HEK293T (cell line): ENCODE measurements at regions not wholly inside any gene's neighbourhood (a gene's known extent, or its start where the extent isn't known, plus 50 kb on each side); places are given as distances from the start of the nearest gene placed in this dataset.

ENCODE experiments used
- CTCF ChIA-PET: fragments of 350-600 bp; formaldehyde crosslinking; extraction: SDS; loops from one replicate; lab custom pipeline; 2021; ENCODE audit warnings: antibody characterized with exemption, inconsistent platforms; lab: Yijun Ruan, JAX
- POLR2A ChIA-PET: fragments of 350-600 bp; formaldehyde crosslinking; extraction: SDS; loops from one replicate; lab custom pipeline; 2020; ENCODE audit warnings: antibody characterized with exemption, inconsistent platforms; lab: Yijun Ruan, JAX
- DNase-seq: peaks from one replicate; pipeline ENCODE4 v3.0.0; 2012; ENCODE audit warnings: mixed read lengths; ENCODE audit errors: extremely low spot score
- ARNT ChIP-seq: fragments of 450-650 bp; IDR thresholded peaks from 2 replicates; pipeline ENCODE4 v1.6.1; 2017; ENCODE audit warnings: mild to moderate bottlenecking
- BHLHE40 ChIP-seq: fragments of 450-650 bp; IDR thresholded peaks from 2 replicates; pipeline ENCODE4 v1.6.1; 2016; ENCODE audit warnings: mild to moderate bottlenecking, moderate library complexity, borderline replicate concordance
- CTBP1 ChIP-seq: fragments of 450-650 bp; IDR thresholded peaks from 2 replicates; pipeline ENCODE4 v1.6.1; 2016; ENCODE audit warnings: borderline replicate concordance
- ELF4 ChIP-seq: fragments of 450-650 bp; IDR thresholded peaks from 2 replicates; pipeline ENCODE4 v1.6.1; 2017; ENCODE audit warnings: antibody characterized with exemption
- FOXA1 ChIP-seq: fragments of 450-650 bp; IDR thresholded peaks from 2 replicates; pipeline ENCODE4 v1.6.1; 2016; ENCODE audit warnings: mild to moderate bottlenecking
- FOXK2 ChIP-seq: fragments of 450-650 bp; IDR thresholded peaks from 2 replicates; pipeline ENCODE4 v1.6.1; 2016; ENCODE audit warnings: mild to moderate bottlenecking
- FOXM1 ChIP-seq: fragments of 450-650 bp; IDR thresholded peaks from 2 replicates; pipeline ENCODE4 v1.6.1; 2017; ENCODE audit warnings: mild to moderate bottlenecking, borderline replicate concordance
- HDGF ChIP-seq: fragments of 450-650 bp; IDR thresholded peaks from 2 replicates; pipeline ENCODE4 v1.6.1; 2017; ENCODE audit warnings: antibody characterized with exemption, borderline replicate concordance
- L3MBTL2 ChIP-seq: fragments of 450-650 bp; conservative IDR thresholded peaks from 2 replicates; pipeline ENCODE4 v1.6.1; 2016; ENCODE audit warnings: mild to moderate bottlenecking
- LEF1 ChIP-seq: fragments of 450-650 bp; IDR thresholded peaks from 2 replicates; pipeline ENCODE4 v1.6.1; 2017; ENCODE audit warnings: mild to moderate bottlenecking, borderline replicate concordance
- NFRKB ChIP-seq: fragments of 450-650 bp; IDR thresholded peaks from 2 replicates; pipeline ENCODE4 v1.6.1; 2016; ENCODE audit warnings: mild to moderate bottlenecking, moderate library complexity
- PKNOX1 ChIP-seq: fragments of 450-650 bp; IDR thresholded peaks from 2 replicates; pipeline ENCODE4 v1.6.1; 2016
- SP1 ChIP-seq: fragments of 450-650 bp; IDR thresholded peaks from 2 replicates; pipeline ENCODE4 v1.6.1; 2017
- SUZ12 ChIP-seq: fragments of 450-650 bp; IDR thresholded peaks from 2 replicates; pipeline ENCODE4 v1.6.1; 2016; ENCODE audit warnings: mild to moderate bottlenecking
- TARDBP ChIP-seq: fragments of 450-650 bp; IDR thresholded peaks from 2 replicates; pipeline ENCODE4 v1.6.1; 2016
- ZNF384 ChIP-seq: fragments of 450-650 bp; IDR thresholded peaks from 2 replicates; pipeline ENCODE4 v1.6.1; 2016

GRCh38 chr13:106275446-106276032, 259.9 kb downstream of the EFNB2 start:
- TF ChIP-seq BHLHE40: no peak
- TF ChIP-seq HDGF: no peak
- no peak for TF ChIP-seq CTBP1
- no peak for TF ChIP-seq TARDBP
- TF ChIP-seq SUZ12: no peak
- no peak for TF ChIP-seq ELF4
- TF ChIP-seq FOXA1: no peak
- no peak for TF ChIP-seq FOXK2
- no peak for TF ChIP-seq LEF1
- TF ChIP-seq SP1: no peak
- no peak for TF ChIP-seq ZNF384
- no peak for TF ChIP-seq L3MBTL2
- TF ChIP-seq NFRKB: no peak
- TF ChIP-seq ARNT: no peak
- TF ChIP-seq FOXM1: no peak
- no peak for TF ChIP-seq PKNOX1
- ChIA-PET POLR2A (no interaction called here), CTCF (no interaction called here)
- DNase-seq: no peak

DNA sequence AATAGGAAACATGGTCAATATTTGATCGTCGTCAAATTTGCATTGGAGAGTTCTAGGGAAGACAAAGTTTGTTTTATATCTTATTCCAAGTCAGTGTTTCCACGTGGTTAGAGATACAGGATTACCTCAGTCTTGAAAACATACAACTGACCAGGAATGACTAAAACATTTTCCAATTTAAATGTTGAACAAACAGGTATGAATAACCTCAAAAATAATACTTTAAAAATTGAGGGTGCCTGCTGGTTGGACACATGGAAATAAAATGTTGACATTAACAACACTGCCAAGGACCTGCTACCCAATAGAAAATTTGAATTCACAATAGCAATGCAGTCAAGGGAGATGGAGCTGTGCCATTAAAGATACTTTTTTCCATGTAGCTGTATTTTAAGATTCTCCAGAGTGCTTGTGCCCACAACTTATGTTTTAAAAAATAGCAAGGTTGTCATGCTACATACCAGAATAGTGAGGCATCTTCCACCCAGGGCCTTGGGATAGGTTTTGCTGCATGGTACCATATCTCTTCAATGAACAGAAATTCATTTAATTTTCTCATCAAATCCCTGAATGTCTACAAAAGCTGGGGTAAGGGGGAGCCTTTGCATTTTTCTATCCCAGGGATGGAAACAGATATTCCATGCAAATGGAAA, 260.8 kb downstream of the EFNB2 start:
- CTCF ChIA-PET: interaction anchor here (0.6 kb wide), 1 partner anchor 525 kb away, joined by 3 read pairs; no protein-coding TSS in a partner anchor
- no peak for DNase-seq
- POLR2A ChIA-PET: no interaction called here
- no peak for TF ChIP-seq PKNOX1
- no peak for TF ChIP-seq BHLHE40
- TF ChIP-seq HDGF: no peak
- no peak for TF ChIP-seq ARNT

GRCh38 chr13:106263801-106264200, 271.7 kb downstream of the EFNB2 start:
- ChIA-PET POLR2A (no interaction called here), CTCF (no interaction called here)
- no peak for TF ChIP-seq CTBP1
- no peak for TF ChIP-seq PKNOX1
- TF ChIP-seq BHLHE40: no peak
- TF ChIP-seq LEF1: no peak
- no peak for TF ChIP-seq TARDBP
- TF ChIP-seq ARNT: no peak
- TF ChIP-seq FOXA1: no peak
- no peak for TF ChIP-seq SUZ12
- TF ChIP-seq NFRKB: no peak
- no peak for TF ChIP-seq ELF4
- TF ChIP-seq FOXK2: no peak
- no peak for TF ChIP-seq SP1
- TF ChIP-seq ZNF384: no peak
- TF ChIP-seq HDGF: no peak
- no peak for TF ChIP-seq FOXM1
- TF ChIP-seq L3MBTL2: no peak
- DNase-seq: no peak

GRCh38 chr13:106262886-106263285, 272.6 kb downstream of the EFNB2 start:
- ChIA-PET POLR2A (no interaction called here), CTCF (no interaction called here)
- no peak for DNase-seq
- TF ChIP-seq FOXM1: no peak
- no peak for TF ChIP-seq ARNT
- TF ChIP-seq SP1: no peak
- no peak for TF ChIP-seq BHLHE40
- no peak for TF ChIP-seq LEF1
- no peak for TF ChIP-seq CTBP1

DNA sequence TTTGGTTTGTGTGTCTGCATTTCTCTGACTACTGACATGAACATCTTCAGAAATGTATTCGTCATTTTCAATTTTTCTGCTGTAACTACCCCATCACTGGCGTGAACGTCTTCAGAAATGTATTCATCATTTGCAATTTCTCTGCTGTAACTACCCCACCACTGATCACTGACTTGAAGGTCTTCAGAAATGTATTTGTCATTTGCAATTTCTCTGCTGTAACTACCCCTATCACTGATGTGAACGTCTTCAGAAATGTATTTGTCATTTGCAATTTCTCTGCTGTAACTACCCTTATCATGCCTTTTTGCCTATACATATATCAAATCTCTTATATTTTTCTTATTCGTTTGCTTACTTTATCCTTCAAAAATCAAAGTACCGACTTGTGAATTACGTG, 274.0 kb downstream of the EFNB2 start:
- POLR2A ChIA-PET: no interaction called here
- no peak for DNase-seq
- TF ChIP-seq HDGF (no peak), L3MBTL2 (no peak), FOXM1 (no peak), ARNT (no peak), NFRKB (no peak), ZNF384 (no peak), FOXA1 (no peak), PKNOX1 (no peak), CTBP1 (no peak)
- CTCF ChIA-PET: no interaction called here

DNA sequence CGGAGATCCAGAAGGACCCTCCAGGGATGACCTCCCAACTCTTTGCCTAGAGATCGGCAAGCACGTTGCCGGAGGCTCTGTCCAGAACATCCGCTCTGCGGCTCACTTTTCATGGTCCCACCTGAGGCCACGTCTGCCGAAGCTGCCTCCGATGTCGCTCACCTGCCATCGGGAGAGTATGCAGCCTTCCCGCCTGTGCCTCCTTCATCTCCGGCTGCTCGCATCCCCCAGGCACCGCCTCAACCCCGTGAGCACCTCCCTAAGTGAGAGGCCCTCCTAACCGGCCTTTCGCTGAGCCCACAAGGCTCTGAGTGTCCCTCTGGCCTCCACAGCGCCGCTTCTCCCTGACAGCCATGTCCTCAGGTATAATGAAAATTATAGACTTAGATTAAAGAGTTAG, 275.1 kb downstream of the EFNB2 start:
- TF ChIP-seq FOXK2 (no peak), L3MBTL2 (no peak), ELF4 (no peak), SP1 (no peak), PKNOX1 (no peak), HDGF (no peak), FOXM1 (no peak), LEF1 (no peak), FOXA1 (no peak), SUZ12 (no peak), BHLHE40 (no peak), ARNT (no peak)
- ChIA-PET CTCF (no interaction called here), POLR2A (no interaction called here)
- no peak for DNase-seq
